K562 (cell line): ENCODE measurements at regions not wholly inside any gene's neighbourhood (a gene's known extent, or its start where the extent isn't known, plus 50 kb on each side); places are given as distances from the start of the nearest gene placed in this dataset.

ENCODE experiments used
- BDP1 ChIP-seq: IDR thresholded peaks from 3 replicates; pipeline ENCODE4 v1.6.1; 2011; ENCODE audit not compliant: insufficient read length, insufficient read depth
- CCNT2 ChIP-seq: IDR thresholded peaks from 2 replicates; pipeline ENCODE4 v1.6.1; 2011; ENCODE audit warnings: borderline replicate concordance, low read depth, mild to moderate bottlenecking, moderate library complexity, mixed read lengths, low read length; ENCODE audit not compliant: insufficient read length; ENCODE audit errors: extremely low read depth
- CEBPG ChIP-seq, 3 experiments: fragments of 200-800 bp in 1 of 3; sonication (Bioruptor generic) in 1 of 3; sonication (generic) in 1 of 3; formaldehyde crosslinking in 1 of 3; IDR thresholded peaks in 2 of 3; conservative IDR thresholded peaks in 1 of 3; 2 replicates each; pipeline versions ENCODE4 v1.6.1 to v1.8.0; 2016 to 2022; ENCODE audit warnings: missing compliant biosample characterization in 2 of 3, missing genetic modification characterization in 2 of 3, mild to moderate bottlenecking in 1 of 3, missing genetic modification reagents in 1 of 3
- DEAF1 ChIP-seq: fragments of 450-650 bp; formaldehyde crosslinking; IDR thresholded peaks from 2 replicates; pipeline ENCODE4 v1.4.0; 2020; ENCODE audit warnings: mild to moderate bottlenecking, moderate library complexity
- DPF2 ChIP-seq: fragments of 450-650 bp; IDR thresholded peaks from 2 replicates; pipeline ENCODE4 v1.6.1; 2016
- ESRRB ChIP-seq: fragments of 250-450 bp; sonication (Bioruptor Pico); IDR thresholded peaks from 2 replicates; pipeline ENCODE4 v1.5.0; 2020; ENCODE audit warnings: mild to moderate bottlenecking, moderate library complexity, borderline replicate concordance
- FOSL1 ChIP-seq: fragments of 200-800 bp; sonication (Bioruptor generic); conservative IDR thresholded peaks from 2 replicates; pipeline ENCODE4 v1.6.1; 2016; ENCODE audit warnings: missing genetic modification characterization, missing compliant biosample characterization
- MGA ChIP-seq: fragments of 450-650 bp; IDR thresholded peaks from 2 replicates; pipeline ENCODE4 v1.6.1; 2016; ENCODE audit warnings: mild to moderate bottlenecking, moderate library complexity
- NEUROD1 ChIP-seq: fragments of 150-350 bp; IDR thresholded peaks from 2 replicates; pipeline ENCODE4 v1.6.1; 2014; ENCODE audit warnings: borderline replicate concordance, low read length, low read depth; ENCODE audit not compliant: partially characterized antibody
- NFIC ChIP-seq: fragments of 450-650 bp; IDR thresholded peaks from 2 replicates; pipeline ENCODE4 v1.6.1; 2017; ENCODE audit warnings: mild to moderate bottlenecking, inconsistent platforms
- SOX6 ChIP-seq: fragments of 450-650 bp; IDR thresholded peaks from 2 replicates; pipeline ENCODE4 v1.6.1; 2014; ENCODE audit warnings: mild to moderate bottlenecking
- ZBED1 ChIP-seq: IDR thresholded peaks from 2 replicates; pipeline ENCODE4 v1.6.1; 2014
- ZKSCAN8 ChIP-seq: fragments of 200-800 bp; sonication (Bioruptor generic); IDR thresholded peaks from 2 replicates; pipeline ENCODE4 v1.6.1; 2016; ENCODE audit warnings: missing genetic modification characterization, missing compliant biosample characterization
- ZNF239 ChIP-seq: fragments of 250-450 bp; sonication (Bioruptor Pico); IDR thresholded peaks from 2 replicates; pipeline ENCODE4 v1.4.0; 2020; ENCODE audit warnings: mild to moderate bottlenecking

- TF ChIP-seq FOSL1 (peak; percentile 43; the same call in 1 of the 2 replicates), NFIC (peak; percentile 67), CCNT2 (no peak), ESRRB (CRISPR knock-in tag) (0 out of 2 replicates have a peak, but pooled peaks have one; percentile 62), ZKSCAN8 (CRISPR knock-in tag) (0 out of 2 replicates have a peak, but pooled peaks have one; percentile 19), SOX6 (peak; percentile 79), DEAF1 (CRISPR knock-in tag) (no peak; the same call in 1 of the 2 replicates), DPF2 (peak; percentile 52), MGA (peak; percentile 45; the same call in 1 of the 2 replicates), CEBPG (CRISPR knock-in tag; IDR thresholded peaks at IDR 0.05) (no peak), CEBPG (tag; conservative IDR thresholded peaks at IDR 0.05 in 1 of 2, IDR thresholded peaks at IDR 0.05 in 1 of 2) (peak; percentile 77 to 85), ZNF239 (CRISPR knock-in tag) (peak; percentile 28; the same call in 1 of the 2 replicates), ZBED1 (no peak), NEUROD1 (no peak), BDP1 (peak; percentile 82)
Measured at GRCh38 chr6:27777614-27778355, 134.4 kb downstream of the OR2B2 start (continued).
